Colonic mucosa (tissue), 4 donors: ENCODE measurements at regions not wholly inside any gene's neighbourhood (a gene's known extent, or its start where the extent isn't known, plus 50 kb on each side); places are given as distances from the start of the nearest gene placed in this dataset.

Experiments
- DNase-seq: peaks from one replicate; pipeline ENCODE4 v3.0.0-alpha.2; 2020
- H3K27ac ChIP-seq: fragments of 200-600 bp; one replicate; pipeline ENCODE4 v1.8.0; 2021
- H3K27me3 ChIP-seq: fragments of 200-600 bp; one replicate; pipeline ENCODE4 v1.8.0; 2021
- H3K36me3 ChIP-seq: fragments of 200-600 bp; one replicate; pipeline ENCODE4 v1.8.0; 2021
- H3K4me1 ChIP-seq: fragments of 200-600 bp; one replicate; pipeline ENCODE4 v1.8.0; 2021; ENCODE audit warnings: mild to moderate bottlenecking
- H3K4me3 ChIP-seq: fragments of 200-600 bp; one replicate; pipeline ENCODE4 v1.8.0; 2021
- H3K9ac ChIP-seq, 2 donors: one replicate each; pipeline ENCODE4 v1.7.0; 2013; ENCODE audit warnings: control low read depth in 2 of 2, low read depth in 2 of 2, low read length in 2 of 2
- H3K9me3 ChIP-seq: fragments of 200-600 bp; one replicate; pipeline ENCODE4 v1.8.0; 2021
- CTCF ChIP-seq: fragments of 200-600 bp; IDR thresholded peaks from one replicate; pipeline ENCODE4 v1.8.0; 2022; ENCODE audit warnings: antibody characterized with exemption, mild to moderate bottlenecking
- intact Hi-C: fragments of 100-400 bp; cut with DNase I; formaldehyde crosslinking; loops from one replicate; pipeline ENCODE4 v1.14.1; 2022
- donor health status: healthy.
- donor health status: DM: no; HTN: no; CAD: no.
- donor health status: DM: no; HTN: no; CAD: no.

GRCh38 chrX:122245175-122245574 is 938.9 kb upstream of the GRIA3 start:
- intact Hi-C loops, result no loop called here
- TF ChIP-seq CTCF, result no peak
- no peak overlapping the region for H3K27ac ChIP-seq
- no peak for DNase-seq
- no peak overlapping the region for H3K9ac ChIP-seq
- no peak overlapping the region for H3K4me3 ChIP-seq
- no peaks in the 10 kb centered on the region for H3K27me3 ChIP-seq
- no peaks in the 10 kb centered on the region for H3K9me3 ChIP-seq
- no peaks in the 10 kb centered on the region for H3K36me3 ChIP-seq
- H3K4me1 ChIP-seq, result no peaks in the 10 kb centered on the region

GRCh38 chrX:122245943-122246342 is 938.1 kb upstream of the GRIA3 start:
- intact Hi-C loops, result no loop called here
- no peak for DNase-seq
- no peak overlapping the region for H3K9ac ChIP-seq
- no peak overlapping the region for H3K27ac ChIP-seq
- no peaks in the 10 kb centered on the region for H3K27me3 ChIP-seq
- no peak for TF ChIP-seq CTCF
- H3K9me3 ChIP-seq, result no peaks in the 10 kb centered on the region
- H3K36me3 ChIP-seq, result no peaks in the 10 kb centered on the region
- no peaks in the 10 kb centered on the region for H3K4me1 ChIP-seq
- no peak overlapping the region for H3K4me3 ChIP-seq

- no peaks in the 10 kb centered on the region for H3K4me1 ChIP-seq
- no peak for TF ChIP-seq CTCF
- H3K27ac ChIP-seq, result no peak overlapping the region
- H3K4me3 ChIP-seq, result no peak overlapping the region
- H3K9me3 ChIP-seq, result no peaks in the 10 kb centered on the region
- no peaks in the 10 kb centered on the region for H3K36me3 ChIP-seq
- H3K27me3 ChIP-seq, result no peaks in the 10 kb centered on the region
- H3K9ac ChIP-seq, result no peak overlapping the region
- intact Hi-C loops, result no loop called here
- DNase-seq, result no peak
Observed at GRCh38 chrX:122246937-122247336, 937.1 kb upstream of the GRIA3 start.

GRCh38 chrX:122248681-122249080 is 935.4 kb upstream of the GRIA3 start:
- H3K27me3 ChIP-seq, result no peaks in the 10 kb centered on the region
- no peak overlapping the region for H3K9ac ChIP-seq
- no peaks in the 10 kb centered on the region for H3K4me1 ChIP-seq
- intact Hi-C loops, result no loop called here
- H3K27ac ChIP-seq, result no peak overlapping the region
- H3K9me3 ChIP-seq, result no peaks in the 10 kb centered on the region
- H3K4me3 ChIP-seq, result no peak overlapping the region
- no peaks in the 10 kb centered on the region for H3K36me3 ChIP-seq
- no peak for DNase-seq
- TF ChIP-seq CTCF, result no peak

- Histone ChIP-seq H3K9me3 (no peaks in the 10 kb centered on the region), H3K4me1 (no peaks in the 10 kb centered on the region), H3K27me3 (no peaks in the 10 kb centered on the region), H3K9ac (no peak overlapping the region), H3K27ac (no peak overlapping the region), H3K4me3 (no peak overlapping the region), H3K36me3 (no peaks in the 10 kb centered on the region)
- no peak for DNase-seq
- intact Hi-C loops, result no loop called here
- no peak for TF ChIP-seq CTCF
Observed at GRCh38 chrX:122252454-122252853, 931.6 kb upstream of the GRIA3 start.

- Histone ChIP-seq H3K4me1 (no peaks in the 10 kb centered on the region), H3K27ac (no peak overlapping the region), H3K9ac (no peak overlapping the region), H3K9me3 (no peaks in the 10 kb centered on the region), H3K4me3 (no peak overlapping the region), H3K27me3 (no peaks in the 10 kb centered on the region), H3K36me3 (no peaks in the 10 kb centered on the region)
- intact Hi-C loops, result no loop called here
- no peak for TF ChIP-seq CTCF
- no peak for DNase-seq
Observed at GRCh38 chrX:122268353-122268752, 915.7 kb upstream of the GRIA3 start.
